CD4-positive, alpha-beta T cell (primary cell): ENCODE measurements at regions not wholly inside any gene's neighbourhood (a gene's known extent, or its start where the extent isn't known, plus 50 kb on each side); places are given as distances from the start of the nearest gene placed in this dataset.

ENCODE experiments used
- ATAC-seq: fragments of 200-7000 bp; cut with Tn5 transposase; one replicate; pipeline ENCODE4 v1.10.0; 2022; ENCODE audit warnings: mild to moderate bottlenecking; ENCODE audit not compliant: poor library complexity
- CTCF ChIA-PET: fragments of 350-600 bp; sonication (Branson Sonifier 250); formaldehyde crosslinking; loops from one replicate; lab custom pipeline; 2021; ENCODE audit warnings: antibody characterized with exemption, inconsistent platforms; lab: Charles Lee
- POLR2A ChIA-PET: fragments of 350-600 bp; sonication (Branson Sonifier 250); formaldehyde crosslinking; loops from one replicate; lab custom pipeline; 2021; ENCODE audit warnings: antibody characterized with exemption, inconsistent platforms; lab: Charles Lee
- DNase-seq, 14 experiments: peaks; one replicate each; pipeline ENCODE4 v3.0.0-alpha.2; 2013 to 2020; ENCODE audit warnings: mixed read lengths in 2 of 14
- H3K27ac ChIP-seq, 2 donors: one replicate each; pipeline versions ENCODE4 v1.5.1 to v1.7.0; 2013; ENCODE audit warnings: low read length in 2 of 2, low read depth in 1 of 2, mild to moderate bottlenecking in 1 of 2
- H3K27me3 ChIP-seq, 2 experiments: 1 replicate in 1 of 2; 2 replicates in 1 of 2; pipeline versions ENCODE4 v1.6.1 to v1.7.0; 2013; ENCODE audit warnings: low read length in 2 of 2, control low read depth in 1 of 2, mild to moderate bottlenecking in 1 of 2, moderate library complexity in 1 of 2; ENCODE audit not compliant: insufficient read depth in 2 of 2, control insufficient read depth in 1 of 2
- H3K36me3 ChIP-seq: one replicate; pipeline ENCODE4 v1.6.1; 2013; ENCODE audit warnings: low read length, control low read depth; ENCODE audit not compliant: insufficient read depth
- H3K4me1 ChIP-seq: one replicate; pipeline ENCODE4 v1.6.1; 2013; ENCODE audit warnings: low read length, control low read depth; ENCODE audit not compliant: insufficient read depth
- H3K4me3 ChIP-seq: one replicate; pipeline ENCODE4 v1.5.1; 2013; ENCODE audit warnings: mild to moderate bottlenecking, low read length, moderate library complexity
- H3K9me3 ChIP-seq, 2 experiments: 1 replicate in 1 of 2; 2 replicates in 1 of 2; pipeline versions ENCODE4 v1.6.1 to v1.7.0; 2013; ENCODE audit warnings: low read length in 2 of 2, mild to moderate bottlenecking in 2 of 2, control low read depth in 1 of 2, moderate library complexity in 1 of 2; ENCODE audit not compliant: control insufficient read depth in 1 of 2, insufficient read depth in 1 of 2
- H3K27ac Mint-ChIP-seq: one replicate; pipeline ENCODE4 v1.8.0; 2020; ENCODE audit warnings: mixed read lengths
- H3K27me3 Mint-ChIP-seq: one replicate; pipeline ENCODE4 v1.8.0; 2021; ENCODE audit warnings: mixed read lengths
- H3K36me3 Mint-ChIP-seq: one replicate; pipeline ENCODE4 v1.8.0; 2021; ENCODE audit warnings: low read depth, mixed read lengths
- H3K4me1 Mint-ChIP-seq: one replicate; pipeline ENCODE4 v1.8.0; 2021; ENCODE audit warnings: low read depth, mixed read lengths
- H3K4me3 Mint-ChIP-seq: one replicate; pipeline ENCODE4 v1.8.0; 2020; ENCODE audit warnings: mild to moderate bottlenecking, mixed read lengths
- H3K9me3 Mint-ChIP-seq: one replicate; pipeline ENCODE4 v1.8.0; 2020; ENCODE audit warnings: mixed read lengths
- CTCF ChIP-seq: fragments of 200-600 bp; IDR thresholded peaks from one replicate; pipeline ENCODE4 v1.8.0; 2022; ENCODE audit warnings: antibody characterized with exemption, mild to moderate bottlenecking
- intact Hi-C, 2 experiments: fragments of 100-400 bp; cut with DNase I in 1 of 2; cut with micrococcal nuclease in 1 of 2; formaldehyde crosslinking; loops; one replicate each; pipeline versions ENCODE4 v1.15.1 to v1.9.0; 2023 to 2025; cut with DNase I, micrococcal nuclease

- TF ChIP-seq CTCF: no peak
- intact Hi-C loops: loop anchor here in 1 of 2 experiments (5.0 kb wide), 1 partner anchor 90 kb away; no protein-coding TSS in a partner anchor
- H3K4me3 ChIP-seq: no peak overlapping the region
- no peaks in the 10 kb centered on the region for H3K36me3 ChIP-seq
- no peak for ATAC-seq
- H3K9me3 ChIP-seq: no peaks in the 10 kb centered on the region
- Mint-ChIP-seq H3K4me3 (no peak overlapping the region), H3K9me3 (no peaks in the 10 kb centered on the region), H3K36me3 (no peaks in the 10 kb centered on the region), H3K27ac (no peak overlapping the region), H3K27me3 (no peaks in the 10 kb centered on the region), H3K4me1 (no peaks in the 10 kb centered on the region)
- POLR2A ChIA-PET: no interaction called here
- CTCF ChIA-PET: no interaction called here
- H3K27ac ChIP-seq: no peak overlapping the region
- H3K27me3 ChIP-seq: no peaks in the 10 kb centered on the region
- no peak for DNase-seq
- H3K4me1 ChIP-seq: no peaks in the 10 kb centered on the region
Measured at GRCh38 chrX:39921838-39922237, 175.9 kb downstream of the BCOR start.

GRCh38 chrX:39922488-39922887 is 175.3 kb downstream of the BCOR start:
- Histone ChIP-seq H3K4me3 (no peak overlapping the region), H3K36me3 (no peaks in the 10 kb centered on the region), H3K4me1 (no peaks in the 10 kb centered on the region), H3K27ac (no peak overlapping the region), H3K9me3 (no peaks in the 10 kb centered on the region), H3K27me3 (no peaks in the 10 kb centered on the region)
- no peak overlapping the region for H3K4me3 Mint-ChIP-seq
- DNase-seq (no peak), ATAC-seq (no peak)
- ChIA-PET POLR2A (no interaction called here), CTCF (no interaction called here)
- intact Hi-C loops: loop anchor here in 1 of 2 experiments (5.0 kb wide), 1 partner anchor 90 kb away; no protein-coding TSS in a partner anchor
- no peaks in the 10 kb centered on the region for H3K27me3 Mint-ChIP-seq
- H3K4me1 Mint-ChIP-seq: no peaks in the 10 kb centered on the region
- H3K36me3 Mint-ChIP-seq: no peaks in the 10 kb centered on the region
- H3K27ac Mint-ChIP-seq: no peak overlapping the region
- no peak for TF ChIP-seq CTCF
- H3K9me3 Mint-ChIP-seq: no peaks in the 10 kb centered on the region

GRCh38 chrX:39922926-39923325 is 174.8 kb downstream of the BCOR start:
- no peaks in the 10 kb centered on the region for H3K27me3 ChIP-seq
- H3K9me3 ChIP-seq: no peaks in the 10 kb centered on the region
- ChIA-PET POLR2A (no interaction called here), CTCF (no interaction called here)
- H3K4me1 ChIP-seq: no peaks in the 10 kb centered on the region
- Mint-ChIP-seq H3K27ac (no peak overlapping the region), H3K27me3 (no peaks in the 10 kb centered on the region), H3K36me3 (no peaks in the 10 kb centered on the region), H3K4me1 (no peaks in the 10 kb centered on the region), H3K4me3 (no peak overlapping the region), H3K9me3 (no peaks in the 10 kb centered on the region)
- no peak for TF ChIP-seq CTCF
- H3K4me3 ChIP-seq: no peak overlapping the region
- DNase-seq: no peak
- intact Hi-C loops: loop anchor here in 1 of 2 experiments (5.0 kb wide), 1 partner anchor 91 kb away; no protein-coding TSS in a partner anchor
- no peaks in the 10 kb centered on the region for H3K36me3 ChIP-seq
- no peak for ATAC-seq
- H3K27ac ChIP-seq: no peak overlapping the region
